Tibial nerve (tissue), 3 donors: ENCODE measurements at regions not wholly inside any gene's neighbourhood (a gene's known extent, or its start where the extent isn't known, plus 50 kb on each side); places are given as distances from the start of the nearest gene placed in this dataset.

Source experiments
- CTCF ChIP-seq, 5 experiments: fragments of 200-600 bp in 3 of 5; fragments of 450-650 bp in 2 of 5; sonication (generic) in 3 of 5; IDR thresholded peaks; one replicate each; pipeline ENCODE4 v1.5.1; 2016 to 2019; ENCODE audit warnings: antibody characterized with exemption in 5 of 5, mild to moderate bottlenecking in 3 of 5, moderate library complexity in 2 of 5
- POLR2A ChIP-seq, 2 donors: fragments of 450-650 bp; IDR thresholded peaks; one replicate each; pipeline ENCODE4 v1.6.1; 2017; ENCODE audit warnings: antibody characterized with exemption in 2 of 2, mild to moderate bottlenecking in 2 of 2, moderate library complexity in 2 of 2

- TF ChIP-seq POLR2A (IDR thresholded peaks at IDR 0.05) (no peak), CTCF (IDR thresholded peaks at IDR 0.05) (no peak)
Measured at GRCh38 chr12:115449526-115449925, 765.6 kb upstream of the TBX3 start.
